Putamen (tissue), 1 donor: ENCODE measurements at regions not wholly inside any gene's neighbourhood (a gene's known extent, or its start where the extent isn't known, plus 50 kb on each side); places are given as distances from the start of the nearest gene placed in this dataset.

Source experiments
- DNase-seq: peaks from one replicate; pipeline ENCODE4 v3.0.0-alpha.2; 2016; ENCODE audit warnings: low spot score

DNA sequence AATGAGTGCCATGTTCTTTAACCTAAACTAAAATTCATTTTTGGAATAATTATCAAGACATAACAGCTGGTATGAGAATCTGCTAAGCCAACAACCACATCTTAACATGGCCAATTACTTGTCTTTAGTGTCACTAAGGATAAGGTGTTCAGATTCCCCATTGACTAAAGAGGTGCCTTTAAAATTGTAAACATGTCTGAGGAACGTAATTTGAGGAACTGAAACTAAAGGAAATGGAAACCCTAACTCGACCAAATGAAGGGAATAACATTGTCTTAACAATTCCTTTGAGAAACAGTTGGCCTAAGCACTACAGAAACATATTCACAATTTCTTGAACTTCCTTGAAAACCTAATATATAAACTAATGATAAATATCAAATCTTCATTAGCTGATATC is 355.4 kb upstream of the GULP1 start:
- DNase-seq, result no peak

DNA sequence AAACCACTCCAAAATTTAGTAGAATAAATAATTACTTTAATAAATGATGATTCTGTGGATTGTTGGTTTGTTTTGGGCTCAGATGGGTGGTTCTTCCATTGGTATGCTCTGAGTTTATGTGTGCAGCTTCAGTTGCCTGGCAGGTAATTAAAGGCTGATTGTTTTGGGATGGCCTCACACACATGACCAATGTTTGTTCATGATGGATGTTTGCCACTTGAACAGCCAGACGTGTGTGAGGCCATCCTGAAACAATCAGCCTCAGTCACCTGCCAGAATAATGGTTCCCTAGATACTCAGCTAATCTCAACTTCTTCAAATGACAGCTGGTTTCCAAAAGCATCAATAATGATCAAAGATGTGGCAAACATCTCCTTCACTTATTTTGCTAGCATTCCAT is 352.5 kb upstream of the GULP1 start:
- no peak for DNase-seq

DNA sequence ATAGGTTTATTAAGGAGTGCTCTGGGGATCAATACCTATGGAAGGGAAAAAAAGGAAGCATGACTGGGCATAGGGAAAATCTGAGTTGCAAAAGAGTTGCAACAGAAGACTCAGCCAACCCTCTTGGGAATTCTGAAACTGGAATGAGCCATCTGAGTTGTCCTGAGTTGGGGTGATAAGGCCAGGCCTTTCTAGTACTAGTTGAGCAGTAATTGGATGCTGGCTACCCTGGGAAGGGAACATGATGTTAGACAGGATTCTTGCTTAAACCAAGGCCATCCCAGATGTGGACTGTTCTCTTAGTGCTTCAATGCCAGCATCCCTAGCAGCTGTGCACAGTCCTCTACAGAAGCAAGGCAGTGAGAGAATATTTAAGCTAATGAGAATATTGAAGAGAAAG is 348.8 kb upstream of the GULP1 start:
- no peak for DNase-seq

DNA sequence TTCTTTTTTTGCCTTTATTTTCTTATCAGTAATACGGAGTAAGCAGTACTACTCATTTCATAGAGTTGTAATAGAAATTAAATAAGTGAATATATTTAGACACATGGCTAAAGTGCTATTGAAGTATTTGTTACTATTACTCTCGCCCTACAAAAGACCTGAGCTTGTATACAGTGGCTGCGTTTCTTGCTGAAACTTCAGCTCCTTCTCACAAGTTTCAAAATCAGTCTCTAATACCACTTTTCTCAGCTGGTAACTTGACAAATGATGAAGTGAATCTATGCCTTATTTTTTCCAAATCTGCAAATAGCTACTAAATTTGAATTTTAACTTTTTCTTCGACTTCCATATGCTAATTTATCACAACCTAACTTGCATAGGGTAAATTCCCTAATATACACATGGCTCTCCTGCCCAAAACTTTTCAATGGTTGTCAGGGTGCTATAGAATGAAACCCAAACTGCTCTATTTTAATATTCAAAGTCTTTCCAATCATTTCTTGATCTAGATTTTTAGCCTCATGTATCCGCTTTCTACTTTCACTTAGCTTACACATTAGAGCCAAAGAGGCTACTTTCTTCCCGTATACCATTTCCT is 347.8 kb upstream of the GULP1 start:
- no peak for DNase-seq

DNA sequence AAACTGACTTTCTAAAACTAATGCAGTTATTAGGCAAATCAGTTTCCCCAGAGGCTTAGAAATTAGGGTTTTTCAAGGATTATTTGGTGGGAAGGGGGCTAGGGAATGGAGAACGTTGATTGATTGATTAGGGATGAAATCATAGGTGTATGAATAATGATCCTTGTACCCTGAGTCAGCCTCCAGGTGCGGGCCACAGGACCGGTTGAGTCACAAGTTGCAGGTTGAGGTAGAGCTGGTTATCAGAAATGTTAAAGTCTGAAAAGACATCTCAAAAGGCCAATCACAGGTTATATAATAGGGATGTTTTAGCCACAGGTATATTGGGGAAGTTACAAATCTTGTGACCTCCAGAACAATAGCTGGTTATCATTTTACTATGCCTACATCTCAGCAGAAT is 341.8 kb upstream of the GULP1 start:
- no peak for DNase-seq

DNA sequence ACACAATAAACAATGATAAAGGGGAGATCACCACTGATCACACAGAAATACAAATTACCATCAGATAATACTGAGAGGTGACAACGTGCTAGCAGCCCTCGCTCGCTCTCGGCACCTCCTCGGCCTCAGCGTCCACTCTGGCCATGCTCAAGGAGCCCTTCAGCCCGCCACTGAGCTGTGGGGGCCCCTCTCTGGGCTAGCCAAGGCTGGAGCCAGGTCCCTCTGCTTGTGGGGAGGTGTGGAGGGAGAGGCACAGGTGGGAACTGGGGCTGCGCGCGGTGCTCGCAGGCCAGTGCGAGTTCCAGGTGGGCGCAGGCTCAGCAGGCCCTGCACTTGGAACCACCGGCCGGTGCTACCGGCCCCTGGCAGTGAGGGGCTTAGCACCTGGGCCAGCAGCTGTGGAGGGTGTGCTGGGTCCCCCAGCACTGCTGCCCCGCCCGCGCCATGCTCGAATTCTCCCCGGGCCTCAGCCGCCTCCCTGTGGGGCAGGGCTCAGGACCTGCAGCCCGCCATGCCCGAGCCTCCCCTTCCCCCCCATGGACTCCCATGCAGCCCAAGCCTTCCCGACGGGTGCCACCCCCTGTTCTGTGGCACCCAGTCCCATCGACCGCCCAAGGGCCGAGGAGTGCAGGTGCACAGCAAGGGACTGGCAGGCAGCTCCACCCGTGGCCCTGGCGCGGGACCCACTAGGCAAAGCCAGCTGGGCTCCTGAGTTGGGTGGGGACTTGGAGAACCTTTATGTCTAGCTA is 340.0 kb upstream of the GULP1 start:
- DNase-seq, result no peak

DNA sequence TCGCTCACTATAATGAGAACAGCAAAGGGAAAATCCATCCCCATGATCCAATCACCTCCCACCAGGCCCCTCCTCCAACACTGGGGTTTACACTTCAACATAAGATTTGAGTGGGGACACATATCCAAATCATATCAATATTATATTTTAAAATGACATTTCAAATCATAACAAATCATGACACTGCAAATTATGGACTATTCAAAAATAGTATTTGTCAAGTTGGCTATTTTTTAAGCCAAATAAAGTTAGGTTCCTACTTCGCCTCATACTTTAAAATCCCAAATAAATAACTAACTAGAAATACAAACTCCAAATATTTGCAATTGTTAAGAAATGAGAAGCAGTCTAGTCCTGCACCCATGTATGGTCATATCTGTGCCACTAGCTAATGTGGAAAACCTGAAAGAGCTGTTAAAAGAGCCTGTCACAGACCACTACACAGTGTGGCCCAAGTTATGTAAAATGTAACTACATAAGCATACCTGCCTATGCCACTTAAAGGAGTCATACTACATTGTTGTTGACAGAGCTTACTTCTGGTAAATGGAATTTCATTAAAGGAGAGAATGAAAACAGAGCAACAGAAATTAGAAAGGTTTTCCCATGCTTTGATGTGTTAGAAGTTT is 334.7 kb upstream of the GULP1 start:
- DNase-seq, result no peak

DNA sequence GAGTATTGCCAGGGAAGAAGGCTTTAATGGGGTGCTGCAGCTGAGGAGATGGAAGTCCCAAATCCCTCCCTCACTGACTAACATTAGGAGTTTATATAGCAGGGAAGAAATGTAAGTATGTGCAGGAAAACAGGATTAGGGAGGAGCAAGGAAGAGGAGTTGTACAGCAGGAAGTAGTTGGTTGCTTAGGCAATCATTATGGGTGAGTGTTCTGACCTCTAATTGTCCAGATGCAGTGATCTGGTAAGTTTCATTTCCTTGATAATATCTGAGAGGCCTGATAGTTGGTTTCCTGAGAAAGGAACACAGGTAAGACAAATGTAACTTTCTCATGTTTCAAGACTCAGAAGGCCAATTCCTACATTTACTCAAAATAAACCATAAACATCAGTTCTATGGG is 331.9 kb upstream of the GULP1 start:
- no peak for DNase-seq

DNA sequence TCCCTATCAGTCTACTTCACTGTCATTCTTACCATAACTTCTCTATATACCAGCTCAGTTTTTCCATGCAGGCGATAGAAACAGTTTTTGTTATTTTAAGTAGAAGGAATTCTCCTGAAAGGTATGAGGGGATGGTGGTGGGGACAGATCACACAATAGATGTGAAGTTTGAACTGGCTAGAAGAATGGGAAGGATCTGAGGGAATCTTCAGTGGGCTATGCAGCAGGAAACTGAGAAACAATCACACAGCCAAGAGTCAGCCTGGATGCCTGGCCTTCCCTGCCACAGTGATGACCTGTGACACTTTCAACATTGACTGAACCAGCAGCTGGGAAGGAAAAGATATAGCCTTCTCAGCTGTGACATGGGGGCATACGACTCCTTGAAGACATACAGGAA is 329.1 kb upstream of the GULP1 start:
- no peak for DNase-seq

DNA sequence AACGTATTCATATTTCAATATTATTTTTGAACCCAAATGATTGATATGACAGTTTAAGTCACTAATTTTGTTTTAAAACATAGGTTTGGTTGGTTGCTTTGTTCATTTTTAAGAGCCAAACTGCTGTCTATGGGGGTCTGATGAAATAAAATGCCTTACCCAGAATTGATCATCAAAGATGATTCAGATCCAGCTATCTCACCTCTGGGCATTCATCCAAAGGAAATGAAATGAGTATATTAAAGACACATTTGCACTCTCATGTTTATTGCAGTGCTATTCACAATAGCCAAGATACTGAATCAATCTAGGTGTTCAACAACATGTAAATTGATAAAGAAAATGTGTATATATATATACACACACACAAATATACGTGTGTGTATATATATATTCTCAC is 326.9 kb upstream of the GULP1 start:
- DNase-seq, result no peak

DNA sequence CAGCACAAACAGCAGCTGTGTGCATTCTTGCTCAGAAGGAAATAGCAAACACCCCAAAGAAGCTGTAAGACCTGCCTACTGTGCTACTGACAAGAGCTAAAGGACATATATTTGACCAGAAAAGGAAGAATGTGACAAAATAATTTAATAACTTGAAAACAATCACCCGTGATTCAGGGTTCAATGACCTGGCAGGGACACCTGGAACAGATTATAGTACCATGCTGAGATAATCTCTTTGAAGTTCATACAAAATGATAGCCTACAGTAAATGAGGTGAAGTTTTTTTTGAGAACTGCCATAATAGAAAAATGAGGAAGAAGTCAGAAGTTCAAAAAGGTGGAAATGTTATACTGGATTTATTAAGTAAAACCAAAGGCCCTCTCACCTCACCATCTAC is 324.8 kb upstream of the GULP1 start:
- no peak for DNase-seq

DNA sequence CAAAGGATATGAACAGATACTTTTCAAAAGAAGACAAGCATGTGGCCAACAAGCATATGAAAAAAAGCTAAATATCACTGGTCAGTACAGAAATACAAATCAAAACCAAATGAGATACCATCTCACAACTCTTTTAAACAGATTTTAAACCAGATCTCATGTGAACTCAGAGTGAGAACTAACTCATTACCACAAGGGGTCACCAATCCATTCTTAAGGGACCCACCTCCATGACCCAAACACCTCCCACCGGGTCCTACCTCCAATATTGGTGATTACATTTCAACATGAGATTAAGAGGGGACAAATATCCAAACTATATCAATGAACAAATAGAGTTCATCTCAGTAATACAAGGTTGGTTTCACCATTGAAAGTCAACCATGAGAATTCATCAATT is 319.8 kb upstream of the GULP1 start:
- DNase-seq, result no peak

DNA sequence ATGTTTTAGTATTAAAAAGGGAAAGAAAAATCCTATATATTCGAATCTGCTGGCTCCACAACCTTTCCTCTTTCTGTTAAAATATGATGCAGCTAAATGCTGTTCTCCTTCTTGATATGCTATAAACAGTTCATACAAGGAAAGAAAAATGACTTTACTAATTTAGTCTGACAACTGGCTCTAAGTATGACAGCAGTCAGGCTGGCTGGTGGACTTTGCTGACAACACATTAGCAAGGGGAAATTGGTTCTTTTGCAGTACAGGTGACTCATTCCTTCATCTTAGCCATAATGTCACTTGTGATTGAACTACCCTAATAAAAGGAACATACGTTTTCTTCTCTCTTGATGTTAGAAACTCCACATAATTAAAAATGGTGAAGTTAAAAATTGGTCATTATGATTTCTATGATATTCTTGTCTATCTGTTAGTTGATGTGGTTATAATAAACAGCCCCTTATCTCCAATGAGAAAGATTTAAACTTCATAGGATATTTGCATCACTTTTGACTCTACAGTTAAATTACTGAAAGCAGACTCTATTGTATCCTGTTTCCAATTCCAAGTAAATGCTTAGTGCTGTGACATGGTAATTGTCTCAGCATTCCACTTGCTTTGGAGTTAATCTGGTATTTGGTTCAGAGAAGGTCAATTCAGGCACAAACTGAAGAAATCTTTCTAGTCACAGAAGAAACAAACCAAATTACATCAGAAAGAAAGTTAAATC is 315.3 kb upstream of the GULP1 start:
- no peak for DNase-seq

DNA sequence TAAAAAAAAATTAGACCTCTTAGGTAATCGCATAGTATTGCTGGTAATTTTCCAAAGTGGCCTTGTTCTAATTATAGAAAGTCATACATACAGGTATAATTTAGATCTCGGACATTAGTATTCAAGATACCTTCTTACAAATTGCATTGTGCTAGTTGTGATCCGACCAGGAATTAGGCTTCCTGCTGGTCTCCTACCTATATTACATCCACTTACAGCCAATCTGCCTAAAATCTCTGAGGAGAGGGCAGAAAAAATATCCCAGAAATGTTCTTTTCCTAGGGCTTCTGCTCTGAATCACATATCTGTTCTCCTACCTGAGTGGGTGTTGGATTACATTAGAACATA is 314.7 kb upstream of the GULP1 start:
- no peak for DNase-seq

DNA sequence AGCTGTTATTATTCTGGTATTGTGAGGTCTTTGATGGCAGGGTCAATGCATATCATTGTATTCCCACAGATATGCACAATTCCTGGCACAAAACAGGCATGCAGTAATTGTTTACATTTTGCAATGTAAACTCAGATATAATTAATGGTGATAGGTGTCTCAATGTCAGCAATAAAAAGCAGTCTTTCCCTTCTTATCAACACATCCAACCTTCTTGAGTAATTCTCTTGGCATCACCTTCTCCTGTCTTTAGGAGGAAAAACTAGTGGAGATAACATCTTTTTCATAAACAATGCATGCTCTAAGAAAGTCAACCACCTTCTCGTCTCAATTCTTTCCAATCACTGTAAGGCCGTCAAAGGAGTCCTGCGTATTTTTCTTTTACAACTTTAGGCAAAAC is 313.3 kb upstream of the GULP1 start:
- no peak for DNase-seq

DNA sequence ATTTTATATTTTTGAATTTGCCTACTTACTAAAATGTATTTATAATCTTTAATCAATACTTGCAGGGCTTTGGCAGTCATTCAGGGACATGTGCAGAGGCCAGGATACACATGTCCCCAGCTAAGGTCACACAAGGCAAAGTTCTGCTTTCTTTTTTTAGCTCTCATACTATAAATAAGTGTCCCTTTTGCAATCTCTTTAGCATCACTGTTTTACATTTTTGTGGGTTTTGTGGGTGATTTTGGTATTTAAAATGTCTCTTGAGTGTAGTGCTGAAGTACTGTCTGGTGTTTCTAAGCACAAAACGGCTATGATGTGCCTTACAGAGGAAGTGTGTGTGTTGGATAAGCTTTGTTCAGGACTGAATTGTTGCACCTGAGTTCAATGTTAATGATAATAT is 309.0 kb upstream of the GULP1 start:
- no peak for DNase-seq

DNA sequence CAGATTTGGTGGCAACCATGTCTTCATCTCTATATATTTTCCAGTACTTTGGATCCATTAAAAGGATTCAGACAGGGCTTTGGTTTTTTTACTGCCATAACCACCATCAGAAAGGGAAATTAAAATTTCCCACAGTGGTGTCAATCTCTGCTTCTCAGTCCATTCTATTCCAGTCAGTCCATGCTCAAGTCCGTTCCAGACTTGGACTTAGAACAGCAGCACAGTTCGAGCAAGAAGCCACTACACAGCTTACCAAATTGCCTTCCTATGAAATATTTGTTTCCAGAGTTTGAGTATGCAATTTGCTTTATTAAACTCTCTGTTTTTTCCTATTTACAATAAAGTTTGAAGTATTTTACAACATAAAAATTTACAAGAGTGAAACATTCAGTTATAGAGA is 306.5 kb upstream of the GULP1 start:
- no peak for DNase-seq

DNA sequence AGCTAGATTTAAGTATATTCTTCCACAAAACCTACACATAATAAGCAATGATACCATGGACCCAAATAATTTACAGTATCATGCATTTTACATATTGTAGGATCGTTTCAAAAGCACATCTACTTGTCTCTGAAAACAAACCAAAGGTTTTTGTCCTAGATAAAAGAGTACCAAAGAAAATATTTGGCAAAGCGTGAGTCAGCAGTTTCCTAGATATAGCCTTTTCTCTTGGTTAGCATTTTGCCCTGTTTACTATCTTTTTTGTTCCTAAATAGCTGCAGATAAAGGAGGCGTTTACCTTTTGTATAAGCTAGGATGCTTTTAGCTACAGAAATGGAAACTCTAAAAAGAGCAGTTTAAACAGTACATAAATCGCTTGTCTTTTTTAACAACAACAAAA is 305.8 kb upstream of the GULP1 start:
- no peak for DNase-seq

DNA sequence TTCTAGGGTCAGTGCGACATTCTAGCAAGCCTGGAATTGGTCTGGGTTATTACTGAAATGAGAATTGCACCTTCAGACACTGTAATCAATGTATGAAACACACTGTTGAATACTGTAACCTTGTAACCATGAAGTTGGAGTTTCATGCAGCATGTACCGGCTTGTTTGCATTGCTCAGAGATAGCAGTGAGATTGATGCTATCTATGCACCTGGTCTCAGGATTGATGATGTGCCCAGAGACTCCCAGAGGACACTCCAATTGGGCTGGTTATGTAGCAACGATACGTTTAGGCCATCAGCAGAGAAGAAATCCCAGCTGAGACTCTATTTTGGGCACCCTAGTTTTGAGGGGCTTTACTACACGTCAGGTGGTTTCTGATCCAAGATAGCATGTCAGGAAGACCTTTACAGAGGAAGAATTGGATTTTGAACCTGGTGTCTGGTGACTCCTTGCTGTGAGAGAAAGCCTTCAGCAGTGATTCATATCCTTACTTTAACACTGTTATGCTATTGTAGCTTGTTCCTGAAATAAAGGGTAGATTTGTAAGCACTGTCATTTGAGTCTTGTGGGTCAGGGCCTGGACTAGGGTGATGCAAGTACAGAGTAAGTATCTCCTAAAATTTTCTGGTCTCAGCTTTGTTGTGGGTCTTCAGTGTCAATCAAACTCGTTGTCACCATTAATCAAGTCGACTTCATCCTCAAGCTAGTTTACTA is 305.1 kb upstream of the GULP1 start:
- DNase-seq, result no peak

DNA sequence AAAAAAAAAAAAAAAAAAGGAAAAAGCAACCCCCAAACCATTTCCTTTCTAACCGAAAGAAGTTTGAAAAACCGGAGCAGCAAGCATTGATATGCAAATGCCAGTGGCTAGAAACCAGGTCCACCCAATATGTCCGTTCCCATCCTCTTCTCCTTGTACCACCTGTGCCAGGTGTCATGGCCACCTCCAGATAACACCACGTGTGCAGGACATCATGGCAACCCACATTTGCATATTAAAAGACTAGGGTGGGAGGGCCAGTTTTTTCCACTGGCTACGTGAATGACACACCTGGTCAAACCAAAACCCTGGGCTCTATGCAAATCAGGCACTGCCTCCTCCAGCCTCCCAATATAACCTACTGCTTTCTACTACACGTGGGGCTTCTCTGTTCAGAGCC is 303.3 kb upstream of the GULP1 start:
- DNase-seq, result no peak

DNA sequence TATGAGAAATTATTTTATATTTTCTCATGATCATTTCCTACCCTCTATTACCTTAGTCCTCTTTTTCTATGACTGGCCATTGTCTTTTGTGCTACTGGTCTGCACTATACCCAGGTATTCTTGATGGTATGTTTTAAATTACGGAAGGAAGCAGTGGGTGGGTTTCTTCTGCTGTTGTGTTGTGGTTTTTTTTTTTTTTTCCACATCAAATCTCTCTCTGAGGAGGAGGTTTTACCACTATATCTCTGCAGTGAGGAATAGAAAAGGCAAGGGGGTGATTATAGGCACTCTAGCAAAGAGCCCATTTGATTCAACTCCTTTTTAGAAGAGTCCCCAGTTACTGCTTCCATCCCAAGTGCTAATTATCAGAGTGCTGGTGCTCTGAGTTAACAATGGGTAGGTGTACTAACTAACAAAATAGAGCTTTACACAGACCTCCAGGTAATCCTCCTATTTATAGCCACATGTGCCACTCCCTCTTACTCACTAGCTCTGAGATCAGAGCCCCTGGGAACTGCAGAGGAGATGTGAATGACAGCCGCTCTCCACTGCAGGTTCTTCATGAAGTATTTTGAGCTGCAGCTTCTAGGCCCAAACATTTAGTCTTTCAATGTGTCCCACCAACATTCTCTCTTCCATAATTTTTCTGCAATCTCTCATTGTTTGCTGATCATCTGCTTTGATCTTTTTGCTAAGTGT is 301.6 kb upstream of the GULP1 start:
- no peak for DNase-seq

DNA sequence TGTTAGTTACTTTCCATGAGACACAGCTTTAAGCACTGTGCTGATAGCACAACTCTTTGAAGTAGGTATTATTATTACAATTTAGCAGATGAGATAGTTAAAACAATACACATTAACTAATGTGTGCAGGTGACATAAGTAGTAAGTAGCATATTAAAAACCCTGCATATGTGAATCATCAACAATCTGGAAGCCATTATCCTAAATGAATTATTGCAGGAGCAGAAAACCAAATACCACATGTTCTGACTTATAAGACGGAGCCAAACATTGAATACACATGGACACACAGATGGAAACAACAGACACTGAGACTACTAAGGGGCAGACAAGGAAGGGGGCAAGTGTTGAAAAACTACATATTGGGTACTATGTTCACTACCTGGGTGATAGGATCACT is 300.3 kb upstream of the GULP1 start:
- no peak for DNase-seq
